Endothelial cell of umbilical vein (primary cell): ENCODE measurements at regions not wholly inside any gene's neighbourhood (a gene's known extent, or its start where the extent isn't known, plus 50 kb on each side); places are given as distances from the start of the nearest gene placed in this dataset.

ENCODE experiments used
- BruUV-seq: library from RNA; stranded (reverse); fragments of 400-500 nt; replicated peaks from 2 replicates; lab custom pipeline; 2021; lab: Mats Ljungman, UMichigan
- CTCF ChIA-PET: fragments of 300-600, 350-600 bp; sonication (Branson Sonifier 250); formaldehyde crosslinking; loops from one replicate; lab custom pipeline; 2021; ENCODE audit warnings: antibody characterized with exemption, inconsistent platforms; lab: Charles Lee
- POLR2A ChIA-PET: fragments of 300-600, 350-600 bp; sonication (Branson Sonifier 250); formaldehyde crosslinking; loops from one replicate; lab custom pipeline; 2021; ENCODE audit warnings: antibody characterized with exemption, inconsistent platforms; lab: Charles Lee
- DNase-seq: peaks from one replicate; pipeline ENCODE4 v3.0.0-alpha.2; 2011; ENCODE audit warnings: low read depth, low spot score
- FAIRE-seq: peaks from 2 replicates; lab custom pipeline; 2011; peaks lifted over from hg19 to GRCh38; lab: Jason Lieb, UNC
- H2AFZ ChIP-seq: 2 replicates; pipeline ENCODE4 v1.6.0; 2012; ENCODE audit warnings: low read depth, low read length, control low read depth, inconsistent platforms
- H3K27ac ChIP-seq: 2 replicates; pipeline ENCODE4 v1.5.1; 2011; ENCODE audit warnings: low read depth, mild to moderate bottlenecking, control low read depth, low read length, moderate library complexity; ENCODE audit not compliant: insufficient read depth
- H3K27me3 ChIP-seq, 2 experiments: 2 replicates each; pipeline versions ENCODE4 v1.6.0 to v1.6.1; 2011; ENCODE audit warnings: low read length in 2 of 2, mixed read lengths in 1 of 2; ENCODE audit not compliant: control insufficient read depth in 2 of 2, insufficient read depth in 2 of 2
- H3K36me3 ChIP-seq, 2 experiments: 2 replicates in 1 of 2; 3 replicates in 1 of 2; pipeline ENCODE4 v1.5.1; 2011; ENCODE audit warnings: low read length in 2 of 2, mild to moderate bottlenecking in 1 of 2, moderate library complexity in 1 of 2; ENCODE audit not compliant: control insufficient read depth in 2 of 2, insufficient read depth in 2 of 2; ENCODE audit errors: extremely low read depth in 1 of 2
- H3K4me1 ChIP-seq: 3 replicates; pipeline ENCODE4 v1.5.1; 2011; ENCODE audit warnings: mild to moderate bottlenecking, low read length; ENCODE audit not compliant: control insufficient read depth, insufficient read depth; ENCODE audit errors: extremely low read depth
- H3K4me2 ChIP-seq: 2 replicates; pipeline ENCODE4 v1.6.1; 2011; ENCODE audit warnings: low read length, control low read depth, mixed read lengths; ENCODE audit not compliant: insufficient read depth
- H3K4me3 ChIP-seq, 3 experiments: fragments of 200-600 bp in 1 of 3; sonication (generic), shearing (Covaris generic) in 1 of 3; replicated peaks in 1 of 3; 2 replicates each; pipeline ENCODE4 v1.5.1; 2011 to 2016; ENCODE audit warnings: control low read depth in 3 of 3, low read length in 3 of 3, mild to moderate bottlenecking in 2 of 3, inconsistent platforms in 1 of 3, low read depth in 1 of 3, moderate library complexity in 1 of 3; ENCODE audit not compliant: insufficient read depth in 1 of 3
- H3K79me2 ChIP-seq: 2 replicates; pipeline ENCODE4 v1.6.0; 2012; ENCODE audit warnings: low read length, inconsistent platforms; ENCODE audit not compliant: control insufficient read depth, insufficient read depth
- H3K9ac ChIP-seq: replicated peaks from 2 replicates; pipeline ENCODE3; 2011; ENCODE audit warnings: low read length, control low read depth; ENCODE audit not compliant: insufficient read depth; ENCODE audit errors: extremely low read depth
- H3K9me1 ChIP-seq: replicated peaks from 3 replicates; pipeline ENCODE4 v1.6.0; 2011; ENCODE audit warnings: mild to moderate bottlenecking, low read length; ENCODE audit not compliant: control insufficient read depth, insufficient read depth; ENCODE audit errors: extremely low read depth
- H3K9me3 ChIP-seq: replicated peaks from 2 replicates; pipeline ENCODE4 v1.5.1; 2012; ENCODE audit warnings: low read length, inconsistent platforms; ENCODE audit not compliant: control insufficient read depth, insufficient read depth
- H4K20me1 ChIP-seq: replicated peaks from 2 replicates; pipeline ENCODE3; 2011; ENCODE audit warnings: mild to moderate bottlenecking, low read length; ENCODE audit not compliant: control insufficient read depth, insufficient read depth; ENCODE audit errors: extremely low read depth
- EZH2 ChIP-seq: IDR thresholded peaks from 2 replicates; pipeline ENCODE4 v1.6.1; 2012; ENCODE audit warnings: borderline replicate concordance, low read depth, mild to moderate bottlenecking, moderate library complexity, low read length, inconsistent platforms; ENCODE audit not compliant: severe bottlenecking
- FOS ChIP-seq: IDR thresholded peaks from 2 replicates; pipeline ENCODE4 v1.6.1; 2011; ENCODE audit warnings: mild to moderate bottlenecking, low read length, moderate library complexity, borderline replicate concordance; ENCODE audit not compliant: insufficient read depth
- GATA2 ChIP-seq: IDR thresholded peaks from 2 replicates; pipeline ENCODE4 v1.7.0; 2011; ENCODE audit warnings: low read depth, mild to moderate bottlenecking, moderate library complexity, mixed read lengths, low read length; ENCODE audit not compliant: insufficient read length, insufficient read depth
- JUN ChIP-seq: IDR thresholded peaks from 2 replicates; pipeline ENCODE4 v1.6.1; 2011; ENCODE audit warnings: borderline replicate concordance, low read depth; ENCODE audit not compliant: insufficient read length, insufficient read depth
- MYC ChIP-seq: IDR thresholded peaks from one replicate; pipeline ENCODE4 v1.6.1; 2011; ENCODE audit warnings: mild to moderate bottlenecking, low read depth, low read length
- POLR2A ChIP-seq: IDR thresholded peaks from 2 replicates; pipeline ENCODE4 v1.6.1; 2012; ENCODE audit warnings: low read depth, mild to moderate bottlenecking, control low read depth, low read length
- POLR2AphosphoS5 ChIP-seq: IDR thresholded peaks from 2 replicates; pipeline ENCODE4 v1.6.1; 2012; ENCODE audit warnings: low read depth, mild to moderate bottlenecking, control low read depth, low read length, moderate library complexity; ENCODE audit not compliant: insufficient read depth
- dilution Hi-C: fragments of 300-500 bp; cut with MboI; formaldehyde crosslinking; loops from one replicate; pipeline ENCODE4 v1.15.0; 2019; ENCODE audit warnings: low sequenced_read_pairs; ENCODE audit not compliant: extremely low pct_ligation_motif_present
- intact Hi-C: fragments of 100-400 bp; cut with micrococcal nuclease; formaldehyde crosslinking; loops from one replicate; pipeline ENCODE4 v1.10.0; 2022
- TF ChIP-seq, protein P1 (sequence below), 2 donors: IDR thresholded peaks; 1 replicate in 1 of 2; 2 replicates in 1 of 2; pipeline ENCODE4 v1.5.1; 2011; ENCODE audit warnings: low read length in 2 of 2, mild to moderate bottlenecking in 2 of 2, moderate library complexity in 2 of 2, control low read depth in 1 of 2, inconsistent platforms in 1 of 2, low read depth in 1 of 2; ENCODE audit not compliant: insufficient read depth in 1 of 2; ENCODE audit errors: extremely low read depth in 1 of 2
- TF ChIP-seq, protein P2 (sequence below): IDR thresholded peaks from 2 replicates; pipeline ENCODE4 v1.6.1; 2011; ENCODE audit not compliant: insufficient read depth, insufficient read length

DNA sequence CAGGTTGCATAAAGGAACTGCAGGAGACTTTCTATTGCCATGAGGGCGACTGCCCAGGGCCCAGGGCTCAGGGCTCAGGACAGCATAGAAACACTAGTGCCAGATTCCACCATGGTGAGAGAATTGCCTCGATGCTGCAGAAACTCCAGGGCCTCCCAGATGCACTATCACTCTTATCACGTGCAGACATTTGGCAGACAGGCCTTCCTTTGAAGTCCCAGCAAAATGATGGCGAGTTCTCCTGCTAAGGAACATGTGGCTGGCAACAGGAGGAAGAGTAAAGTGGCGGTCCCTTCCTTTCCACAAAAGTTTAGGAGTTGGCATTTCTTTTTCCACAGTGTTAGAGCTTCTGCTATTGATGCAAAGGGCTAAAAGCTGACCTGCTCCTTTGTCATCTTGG, 214.0 kb upstream of the LNX1 start:
- dilution Hi-C loops (no loop called here), intact Hi-C loops (loop anchor here (2.0 to 10.0 kb wide), 2 partner anchors 310 to 608 kb away; no protein-coding TSS in a partner anchor)
- Histone ChIP-seq H3K4me2 (no peak overlapping the region), H3K79me2 (no peaks in the 10 kb centered on the region), H3K4me1 (no peaks in the 10 kb centered on the region), H3K9me1 (no peaks in the 10 kb centered on the region), H3K9ac (no peak overlapping the region), H2AFZ (no peak overlapping the region), H3K9me3 (no peaks in the 10 kb centered on the region), H4K20me1 (no peaks in the 10 kb centered on the region), H3K27me3 (peaks cover 4 to 18% of the 10 kb centered on the region in 2 experiments), H3K4me3 (no peak overlapping the region), H3K27ac (no peak overlapping the region), H3K36me3 (no peaks in the 10 kb centered on the region)
- BruUV-seq = no TSS peak
- DNase-seq (no peak), FAIRE-seq (no peak)
- CTCF ChIA-PET = interaction anchor here (0.9 to 1.7 kb wide), 10 partner anchors 8 to 790 kb away, joined by 3 to 13 read pairs (median 5); no protein-coding TSS in a partner anchor
- no peak for TF ChIP-seq FOS
- TF ChIP-seq GATA2 = no peak
- TF ChIP-seq MYC = no peak
- TF ChIP-seq, protein P1, sequence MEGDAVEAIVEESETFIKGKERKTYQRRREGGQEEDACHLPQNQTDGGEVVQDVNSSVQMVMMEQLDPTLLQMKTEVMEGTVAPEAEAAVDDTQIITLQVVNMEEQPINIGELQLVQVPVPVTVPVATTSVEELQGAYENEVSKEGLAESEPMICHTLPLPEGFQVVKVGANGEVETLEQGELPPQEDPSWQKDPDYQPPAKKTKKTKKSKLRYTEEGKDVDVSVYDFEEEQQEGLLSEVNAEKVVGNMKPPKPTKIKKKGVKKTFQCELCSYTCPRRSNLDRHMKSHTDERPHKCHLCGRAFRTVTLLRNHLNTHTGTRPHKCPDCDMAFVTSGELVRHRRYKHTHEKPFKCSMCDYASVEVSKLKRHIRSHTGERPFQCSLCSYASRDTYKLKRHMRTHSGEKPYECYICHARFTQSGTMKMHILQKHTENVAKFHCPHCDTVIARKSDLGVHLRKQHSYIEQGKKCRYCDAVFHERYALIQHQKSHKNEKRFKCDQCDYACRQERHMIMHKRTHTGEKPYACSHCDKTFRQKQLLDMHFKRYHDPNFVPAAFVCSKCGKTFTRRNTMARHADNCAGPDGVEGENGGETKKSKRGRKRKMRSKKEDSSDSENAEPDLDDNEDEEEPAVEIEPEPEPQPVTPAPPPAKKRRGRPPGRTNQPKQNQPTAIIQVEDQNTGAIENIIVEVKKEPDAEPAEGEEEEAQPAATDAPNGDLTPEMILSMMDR (IDR thresholded peaks at IDR 0.05; ENCODE audit: extremely low read depth in 1 of 2, insufficient read depth in 1 of 2, low read depth in 1 of 2, low read length in 2 of 2) = no peak
- TF ChIP-seq EZH2 = no peak
- TF ChIP-seq POLR2A = no peak
- no peak for TF ChIP-seq JUN
- TF ChIP-seq, protein P2, sequence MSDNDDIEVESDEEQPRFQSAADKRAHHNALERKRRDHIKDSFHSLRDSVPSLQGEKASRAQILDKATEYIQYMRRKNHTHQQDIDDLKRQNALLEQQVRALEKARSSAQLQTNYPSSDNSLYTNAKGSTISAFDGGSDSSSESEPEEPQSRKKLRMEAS = no peak
- TF ChIP-seq POLR2AphosphoS5 = no peak
- POLR2A ChIA-PET = no interaction called here
